Mucosa of stomach (tissue), 1 donor: ENCODE measurements at regions not wholly inside any gene's neighbourhood (a gene's known extent, or its start where the extent isn't known, plus 50 kb on each side); places are given as distances from the start of the nearest gene placed in this dataset.

Experiments used
- H3K27me3 ChIP-seq: one replicate; pipeline ENCODE4 v1.7.0; 2013; ENCODE audit warnings: mild to moderate bottlenecking, low read length; ENCODE audit not compliant: control insufficient read depth, insufficient read depth
- H3K36me3 ChIP-seq: one replicate; pipeline ENCODE4 v1.7.0; 2013; ENCODE audit warnings: low read length; ENCODE audit not compliant: control insufficient read depth, insufficient read depth
- H3K4me1 ChIP-seq: one replicate; pipeline ENCODE4 v1.7.0; 2013; ENCODE audit warnings: mild to moderate bottlenecking, low read length; ENCODE audit not compliant: control insufficient read depth, insufficient read depth
- H3K4me3 ChIP-seq: one replicate; pipeline ENCODE4 v1.7.0; 2013; ENCODE audit warnings: low read length
- H3K9ac ChIP-seq: one replicate; pipeline ENCODE4 v1.7.0; 2013; ENCODE audit warnings: mild to moderate bottlenecking, low read length, moderate library complexity
- H3K9me3 ChIP-seq: one replicate; pipeline ENCODE4 v1.7.0; 2013; ENCODE audit warnings: mild to moderate bottlenecking, low read length, moderate library complexity; ENCODE audit not compliant: control insufficient read depth
- donor health status: Pancreatic carcinoma.

- no peak overlapping the region for H3K9ac ChIP-seq
- no peaks in the 10 kb centered on the region for H3K9me3 ChIP-seq
- H3K4me3 ChIP-seq = no peak overlapping the region
- no peaks in the 10 kb centered on the region for H3K36me3 ChIP-seq
- no peaks in the 10 kb centered on the region for H3K27me3 ChIP-seq
- H3K4me1 ChIP-seq = peaks cover 6% of the 10 kb centered on the region
These were observed 181.6 kb downstream of the CDC5L start for GRCh38 chr6:44569131-44569530.

GRCh38 chr6:44569931-44570385 lies 182.5 kb downstream of the CDC5L start:
- Histone ChIP-seq H3K27me3 (no peaks in the 10 kb centered on the region), H3K36me3 (no peaks in the 10 kb centered on the region), H3K4me3 (no peak overlapping the region), H3K9ac (no peak overlapping the region), H3K9me3 (no peaks in the 10 kb centered on the region), H3K4me1 (peaks cover 6% of the 10 kb centered on the region)

- Histone ChIP-seq H3K9ac (no peak overlapping the region), H3K36me3 (no peaks in the 10 kb centered on the region), H3K27me3 (no peaks in the 10 kb centered on the region), H3K9me3 (no peaks in the 10 kb centered on the region), H3K4me1 (peaks cover 6% of the 10 kb centered on the region), H3K4me3 (no peak overlapping the region)
These were observed 184.0 kb downstream of the CDC5L start for GRCh38 chr6:44571510-44571909.

GRCh38 chr6:44572346-44572745 lies 184.8 kb downstream of the CDC5L start:
- Histone ChIP-seq H3K9me3 (no peaks in the 10 kb centered on the region), H3K4me3 (no peak overlapping the region), H3K4me1 (peaks cover 6% of the 10 kb centered on the region), H3K36me3 (no peaks in the 10 kb centered on the region), H3K9ac (no peak overlapping the region), H3K27me3 (no peaks in the 10 kb centered on the region)

- no peaks in the 10 kb centered on the region for H3K4me1 ChIP-seq
- no peaks in the 10 kb centered on the region for H3K36me3 ChIP-seq
- no peaks in the 10 kb centered on the region for H3K9me3 ChIP-seq
- H3K4me3 ChIP-seq = no peak overlapping the region
- H3K9ac ChIP-seq = no peak overlapping the region
- H3K27me3 ChIP-seq = no peaks in the 10 kb centered on the region
These were observed 188.1 kb downstream of the CDC5L start for GRCh38 chr6:44575644-44576043.

GRCh38 chr6:44576132-44576631 lies 188.7 kb downstream of the CDC5L start:
- no peaks in the 10 kb centered on the region for H3K27me3 ChIP-seq
- no peak overlapping the region for H3K4me3 ChIP-seq
- no peaks in the 10 kb centered on the region for H3K4me1 ChIP-seq
- no peaks in the 10 kb centered on the region for H3K36me3 ChIP-seq
- H3K9me3 ChIP-seq = no peaks in the 10 kb centered on the region
- no peak overlapping the region for H3K9ac ChIP-seq

GRCh38 chr6:44580901-44581300 lies 193.4 kb downstream of the CDC5L start:
- Histone ChIP-seq H3K4me3 (no peak overlapping the region), H3K9me3 (no peaks in the 10 kb centered on the region), H3K36me3 (no peaks in the 10 kb centered on the region), H3K9ac (no peak overlapping the region), H3K27me3 (no peaks in the 10 kb centered on the region), H3K4me1 (no peaks in the 10 kb centered on the region)

- H3K9ac ChIP-seq = no peak overlapping the region
- no peaks in the 10 kb centered on the region for H3K4me1 ChIP-seq
- no peaks in the 10 kb centered on the region for H3K9me3 ChIP-seq
- H3K36me3 ChIP-seq = no peaks in the 10 kb centered on the region
- no peak overlapping the region for H3K4me3 ChIP-seq
- H3K27me3 ChIP-seq = no peaks in the 10 kb centered on the region
These were observed 195.4 kb downstream of the CDC5L start for GRCh38 chr6:44582930-44583329.

GRCh38 chr6:44590471-44590870 lies 203.0 kb downstream of the CDC5L start:
- Histone ChIP-seq H3K4me3 (no peak overlapping the region), H3K4me1 (no peaks in the 10 kb centered on the region), H3K9me3 (no peaks in the 10 kb centered on the region), H3K36me3 (no peaks in the 10 kb centered on the region), H3K9ac (no peak overlapping the region), H3K27me3 (no peaks in the 10 kb centered on the region)

- Histone ChIP-seq H3K4me3 (no peak overlapping the region), H3K27me3 (no peaks in the 10 kb centered on the region), H3K4me1 (no peaks in the 10 kb centered on the region), H3K36me3 (no peaks in the 10 kb centered on the region), H3K9ac (no peak overlapping the region), H3K9me3 (no peaks in the 10 kb centered on the region)
These were observed 206.0 kb downstream of the CDC5L start for GRCh38 chr6:44593539-44593944.

- no peaks in the 10 kb centered on the region for H3K9me3 ChIP-seq
- no peak overlapping the region for H3K9ac ChIP-seq
- no peak overlapping the region for H3K4me3 ChIP-seq
- H3K4me1 ChIP-seq = no peaks in the 10 kb centered on the region
- no peaks in the 10 kb centered on the region for H3K36me3 ChIP-seq
- H3K27me3 ChIP-seq = no peaks in the 10 kb centered on the region
These were observed 207.0 kb downstream of the CDC5L start for GRCh38 chr6:44594481-44594880.

GRCh38 chr6:44598679-44599078 lies 211.2 kb downstream of the CDC5L start:
- H3K4me3 ChIP-seq = no peak overlapping the region
- no peak overlapping the region for H3K9ac ChIP-seq
- H3K27me3 ChIP-seq = no peaks in the 10 kb centered on the region
- H3K36me3 ChIP-seq = no peaks in the 10 kb centered on the region
- H3K9me3 ChIP-seq = no peaks in the 10 kb centered on the region
- H3K4me1 ChIP-seq = no peaks in the 10 kb centered on the region

- no peaks in the 10 kb centered on the region for H3K9me3 ChIP-seq
- no peaks in the 10 kb centered on the region for H3K36me3 ChIP-seq
- no peaks in the 10 kb centered on the region for H3K4me1 ChIP-seq
- no peak overlapping the region for H3K9ac ChIP-seq
- no peaks in the 10 kb centered on the region for H3K27me3 ChIP-seq
- H3K4me3 ChIP-seq = no peak overlapping the region
These were observed 212.2 kb downstream of the CDC5L start for GRCh38 chr6:44599672-44600071.
